CD4-positive, alpha-beta T cell treated with Interleukin-17A for 1 hour (primary cell): ENCODE measurements at regions not wholly inside any gene's neighbourhood (a gene's known extent, or its start where the extent isn't known, plus 50 kb on each side); places are given as distances from the start of the nearest gene placed in this dataset.
"Not testable (repeated sequence)": the region's sequence is repeated elsewhere in the genome, so short reads cannot be mapped to it uniquely, and the experiment has no call there.

Experiments
- DNase-seq: peaks from one replicate; pipeline ENCODE4 v3.0.0-alpha.2; 2020

DNA sequence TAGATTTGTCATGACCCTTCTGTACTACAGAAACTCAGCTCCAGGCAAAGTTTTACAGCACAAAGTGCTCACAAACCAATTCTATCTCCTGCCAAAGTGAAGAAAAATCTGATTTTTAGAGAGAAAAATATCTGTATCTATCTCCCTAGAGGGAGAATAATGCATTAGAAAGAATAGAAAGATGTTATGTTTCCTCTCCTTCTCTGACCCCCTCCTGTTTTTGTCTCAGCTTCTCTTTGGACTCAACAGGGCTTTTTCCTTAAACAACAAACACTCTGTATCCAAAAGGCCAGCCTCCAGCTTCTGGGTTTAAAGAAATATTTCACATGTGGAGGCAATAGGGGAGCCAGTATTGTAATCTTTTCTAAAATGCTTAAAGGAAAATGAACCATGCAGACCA is 627.4 kb downstream of the REEP3 start:
- no peak for DNase-seq

GRCh38 chr10:64156166-64156565 is 635.0 kb downstream of the REEP3 start:
- DNase-seq, result no peak

GRCh38 chr10:64158551-64158950 is 637.4 kb downstream of the REEP3 start:
- DNase-seq, result no peak

DNA sequence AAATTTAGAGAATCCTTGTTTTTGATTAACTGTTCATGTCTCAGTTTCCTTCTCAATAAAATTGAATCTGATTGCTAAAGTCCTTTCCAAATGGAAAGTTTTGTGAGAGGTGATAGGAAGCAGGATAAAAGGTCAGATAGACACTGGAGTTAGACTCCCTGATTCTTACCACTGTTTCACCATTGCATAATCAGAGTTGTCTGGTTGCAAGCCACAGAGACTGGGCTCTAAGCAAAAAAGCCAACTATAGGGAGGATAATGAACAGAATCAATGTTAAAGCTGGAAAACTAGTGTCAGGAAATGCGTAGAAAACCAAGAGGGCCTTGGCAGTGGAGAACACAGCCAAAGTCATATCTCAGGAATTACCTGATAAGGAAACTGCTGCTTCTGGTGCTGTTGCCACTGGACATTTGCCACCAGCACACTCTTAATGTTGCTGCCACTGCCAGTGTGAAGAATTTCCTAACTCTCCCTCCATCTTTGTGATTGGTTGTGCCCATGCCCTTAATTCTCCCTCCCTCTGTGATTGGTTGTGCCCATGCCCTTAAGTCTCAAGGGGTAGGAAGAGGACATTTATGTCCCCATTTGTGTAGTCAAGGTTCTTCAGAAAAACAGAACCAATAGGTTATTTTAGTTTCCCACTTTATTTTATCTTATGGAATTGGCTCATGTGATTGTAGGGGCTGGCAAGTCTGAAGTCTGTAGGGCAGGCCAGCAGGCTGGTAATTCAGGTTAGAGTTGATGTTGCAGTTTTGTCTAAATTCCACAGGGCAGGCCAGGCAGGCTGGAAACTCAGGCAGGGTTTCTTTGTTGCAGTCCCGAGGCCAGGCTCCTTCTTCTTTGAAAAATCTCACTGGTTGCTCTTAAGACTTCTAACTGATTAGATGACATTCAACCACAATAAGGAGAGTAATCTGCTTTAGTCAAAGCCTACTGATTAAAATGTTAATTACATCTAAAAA is 639.0 kb downstream of the REEP3 start:
- no peak for DNase-seq

GRCh38 chr10:64170791-64171190 is 649.6 kb downstream of the REEP3 start:
- DNase-seq, result no peak

DNA sequence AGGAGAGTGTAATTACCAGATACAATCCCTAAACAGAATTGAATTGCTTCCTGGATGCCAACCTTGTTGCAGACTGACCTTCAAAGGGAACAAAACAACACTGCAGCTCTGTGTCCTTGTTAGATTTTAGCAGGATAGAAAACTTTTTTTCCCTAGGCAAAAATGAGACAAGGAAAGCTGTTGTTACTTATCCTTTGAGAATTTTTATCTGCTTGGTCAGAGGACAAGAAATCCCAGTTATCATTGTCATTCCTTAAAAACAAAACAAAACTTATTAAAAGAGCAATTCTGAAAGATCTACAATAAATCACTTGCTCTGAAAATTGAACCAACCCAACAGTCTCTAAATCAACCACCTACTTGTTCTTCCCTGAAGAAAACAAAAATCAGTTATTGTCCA is 652.6 kb downstream of the REEP3 start:
- no peak for DNase-seq

- no peak for DNase-seq
Observed at GRCh38 chr10:64174666-64175255, 653.6 kb downstream of the REEP3 start.

DNA sequence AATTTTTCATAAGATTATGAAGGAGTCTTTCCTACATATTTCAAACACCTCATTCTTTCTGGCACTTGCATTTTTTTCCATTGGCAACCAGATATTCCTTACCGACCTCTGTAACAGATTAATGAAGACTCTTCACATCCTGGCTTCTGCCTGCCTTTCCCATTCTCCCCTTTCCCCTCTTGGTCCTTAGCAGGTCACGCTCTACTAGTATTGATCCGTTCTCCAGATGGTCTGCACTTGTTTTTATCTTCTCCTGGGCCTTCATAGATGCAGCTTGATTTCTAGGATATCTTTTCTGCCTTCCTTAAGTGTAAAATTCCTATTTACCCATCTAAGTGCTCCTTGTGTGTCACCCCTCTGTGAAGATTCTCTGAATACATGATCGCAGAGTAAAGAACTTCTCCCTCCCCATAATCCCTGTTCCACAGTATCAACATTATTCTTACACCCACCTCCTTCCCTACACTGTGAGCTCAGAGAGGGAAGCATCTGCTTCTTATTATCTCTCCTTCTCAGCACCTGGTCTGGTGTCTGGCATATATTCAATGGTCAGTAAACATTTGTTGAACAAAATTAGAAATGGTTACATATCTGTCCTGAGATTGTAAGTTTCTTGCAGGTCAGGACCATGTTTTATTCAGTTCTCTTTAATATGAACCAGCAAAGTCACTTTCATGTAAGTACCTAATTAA is 654.2 kb downstream of the REEP3 start:
- DNase-seq, result no peak

- DNase-seq, result no peak
Observed at GRCh38 chr10:64182671-64183070, 661.5 kb downstream of the REEP3 start.

- DNase-seq, result no peak
Observed at GRCh38 chr10:64191286-64191685, 670.1 kb downstream of the REEP3 start.

- DNase-seq, result no peak
Observed at GRCh38 chr10:64196638-64197315, 675.6 kb downstream of the REEP3 start.

- no peak for DNase-seq
Observed at GRCh38 chr10:64201936-64202335, 680.7 kb downstream of the REEP3 start.

DNA sequence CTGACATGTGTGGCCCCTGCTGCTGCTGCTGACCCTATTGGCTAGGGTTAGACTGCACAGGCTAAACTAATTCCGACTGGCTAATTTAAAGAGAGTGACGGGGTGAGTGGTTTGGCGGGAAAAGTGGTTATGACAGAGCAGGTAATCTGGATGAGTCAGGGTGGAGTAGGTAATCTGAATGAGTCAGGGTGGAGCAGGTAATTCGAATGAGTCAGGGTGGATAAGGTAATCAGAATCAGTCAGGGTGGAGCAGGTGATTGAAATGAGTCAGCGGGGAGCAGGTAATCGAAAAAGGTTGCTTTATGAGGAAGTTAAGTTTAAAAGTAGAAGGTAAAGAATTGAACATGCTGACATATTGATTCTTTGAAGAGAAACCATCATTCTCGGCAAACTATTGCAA is 683.3 kb downstream of the REEP3 start:
- not testable (repeated sequence) for DNase-seq

- DNase-seq, result no peak
Observed at GRCh38 chr10:64206409-64206808, 685.2 kb downstream of the REEP3 start.

GRCh38 chr10:64209561-64209960 is 688.4 kb downstream of the REEP3 start:
- DNase-seq, result no peak

GRCh38 chr10:64210211-64210610 is 689.0 kb downstream of the REEP3 start:
- no peak for DNase-seq

GRCh38 chr10:64211466-64211865 is 690.3 kb downstream of the REEP3 start:
- DNase-seq, result no peak

DNA sequence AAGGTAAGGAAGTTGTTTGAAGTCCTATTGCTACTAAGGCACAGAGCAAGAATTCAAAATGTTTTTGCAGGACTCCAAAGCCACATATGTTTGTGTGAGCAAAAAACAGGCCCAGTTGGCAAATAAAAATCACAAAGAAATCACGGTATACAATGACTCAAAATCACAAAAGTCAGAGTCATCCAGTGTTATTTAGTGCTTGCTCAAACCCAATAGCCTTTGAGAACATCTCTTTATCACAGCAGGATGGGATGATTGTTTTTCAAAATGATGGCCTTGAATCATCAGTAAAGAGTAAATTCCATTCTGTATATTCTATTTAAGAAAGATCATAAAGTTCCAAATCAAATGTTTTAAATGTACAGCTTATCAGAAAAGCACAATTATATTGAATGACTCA is 693.9 kb downstream of the REEP3 start:
- DNase-seq, result no peak

DNA sequence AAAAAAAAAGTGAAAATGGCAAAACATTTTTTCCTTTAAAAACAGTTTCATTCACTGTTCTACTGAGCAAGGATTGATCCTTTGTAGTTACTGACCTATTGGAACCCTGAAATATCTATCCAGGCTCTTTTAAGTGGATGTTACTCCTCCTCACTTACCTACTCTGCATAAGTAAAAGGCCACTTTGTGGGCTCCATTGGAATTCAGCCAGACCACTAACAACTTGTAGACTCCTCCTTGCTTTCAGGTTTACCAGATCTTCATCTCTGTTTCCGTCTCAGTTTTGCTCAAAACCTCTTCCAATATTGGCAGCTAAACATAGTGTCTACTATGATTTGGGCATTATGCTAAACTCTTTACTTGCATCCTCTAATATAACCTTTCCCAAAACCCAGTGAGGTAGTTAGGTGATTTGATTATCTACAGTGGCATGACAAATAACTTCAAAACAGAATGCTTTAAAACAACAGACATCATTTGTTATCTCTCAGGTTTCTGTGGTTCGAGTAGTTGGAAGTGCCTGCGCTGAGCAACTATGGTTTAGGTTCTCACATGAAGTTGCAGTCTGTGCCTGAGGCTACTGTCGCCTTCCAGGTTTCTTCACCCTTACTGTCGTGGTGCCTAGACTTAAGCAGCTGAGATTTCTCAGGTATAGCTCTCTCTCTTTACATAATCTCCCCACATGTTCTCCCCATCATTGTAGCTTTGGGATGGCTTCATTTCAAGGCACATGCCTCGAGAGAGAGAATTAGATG is 698.2 kb downstream of the REEP3 start:
- DNase-seq, result no peak

GRCh38 chr10:64234489-64234888 is 713.3 kb downstream of the REEP3 start:
- DNase-seq, result no peak

GRCh38 chr10:64257704-64258103 is 736.5 kb downstream of the REEP3 start:
- no peak for DNase-seq

- no peak for DNase-seq
Observed at GRCh38 chr10:64261092-64261491, 739.9 kb downstream of the REEP3 start.
